ENCODE measurements at regions not wholly inside any gene's neighbourhood (a gene's known extent, or its start where the extent isn't known, plus 50 kb on each side); places are given as distances from the start of the nearest gene placed in this dataset.

DNA sequence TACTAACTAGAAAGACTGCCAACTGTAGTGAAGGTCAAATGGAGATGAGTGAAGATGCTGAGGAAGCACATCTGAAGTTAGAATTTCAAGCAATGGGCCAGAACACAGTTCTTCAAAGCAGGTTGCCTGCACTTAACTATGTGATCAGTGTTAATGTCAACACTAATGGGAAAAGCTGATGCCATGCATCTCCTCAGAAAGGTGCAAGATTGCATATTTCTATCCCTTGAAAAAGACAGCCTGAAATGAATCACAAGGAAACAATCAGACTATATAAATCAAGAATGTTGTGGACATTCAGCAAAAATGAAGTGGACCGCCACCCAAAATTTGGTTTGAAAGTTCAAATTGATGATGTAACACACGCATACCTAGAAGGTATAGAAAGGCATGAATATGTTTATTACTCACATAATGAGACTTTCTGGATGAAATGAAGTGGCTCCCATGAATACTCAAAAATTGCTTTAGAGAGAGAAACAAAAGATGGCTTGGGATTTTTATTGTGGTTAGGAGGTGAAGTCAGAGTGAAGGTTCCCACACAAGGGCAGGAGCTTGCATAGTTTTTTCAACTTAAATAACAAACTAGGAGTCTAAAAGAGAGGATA lies 522.4 kb downstream of the KCTD12 start:
- TF ChIP-seq CTCF (IDR thresholded peaks at IDR 0.05) (no peak), POLR2A (IDR thresholded peaks at IDR 0.05) (no peak)

Measured in testis (tissue), 2 donors.